Activated B cell treated with CpG ODN at 0.5 μM for 24 hours (primary cell): ENCODE measurements at regions not wholly inside any gene's neighbourhood (a gene's known extent, or its start where the extent isn't known, plus 50 kb on each side); places are given as distances from the start of the nearest gene placed in this dataset.
"Not testable (repeated sequence)": the region's sequence is repeated elsewhere in the genome, so short reads cannot be mapped to it uniquely, and the experiment has no call there.

Experiments
- ATAC-seq: fragments of 200-7000 bp; cut with Tn5 transposase; one replicate; pipeline ENCODE4 v1.10.0; 2021; ENCODE audit warnings: low read depth, mild to moderate bottlenecking, moderate library complexity
- CTCF ChIA-PET: fragments of 350-600 bp; sonication (Branson Sonifier 250); formaldehyde crosslinking; loops from one replicate; lab custom pipeline; 2021; ENCODE audit warnings: antibody characterized with exemption; lab: Charles Lee
- POLR2A ChIA-PET: fragments of 350-600 bp; sonication (Branson Sonifier 250); formaldehyde crosslinking; loops from one replicate; lab custom pipeline; 2021; ENCODE audit warnings: antibody characterized with exemption; lab: Charles Lee
- DNase-seq: peaks from one replicate; pipeline ENCODE4 v3.0.0; 2022
- H3K27ac Mint-ChIP-seq: one replicate; pipeline ENCODE4 v1.8.0; 2020; ENCODE audit warnings: mixed read lengths
- H3K27me3 Mint-ChIP-seq: one replicate; pipeline ENCODE4 v1.8.0; 2021; ENCODE audit warnings: mixed read lengths
- H3K36me3 Mint-ChIP-seq: one replicate; pipeline ENCODE4 v1.8.0; 2021; ENCODE audit warnings: low read depth, mixed read lengths
- H3K4me1 Mint-ChIP-seq: one replicate; pipeline ENCODE4 v1.8.0; 2021; ENCODE audit warnings: mixed read lengths
- H3K4me3 Mint-ChIP-seq: one replicate; pipeline ENCODE4 v1.8.0; 2020; ENCODE audit warnings: mild to moderate bottlenecking, mixed read lengths
- H3K9me3 Mint-ChIP-seq: one replicate; pipeline ENCODE4 v1.8.0; 2020; ENCODE audit warnings: mixed read lengths
- intact Hi-C: fragments of 100-400 bp; cut with micrococcal nuclease; formaldehyde crosslinking; loops from one replicate; pipeline ENCODE4 v1.15.1; 2024
- TF ChIP-seq, protein P1 (sequence below): fragments of 200-600 bp; IDR thresholded peaks from one replicate; pipeline ENCODE4 v1.8.0; 2022; ENCODE audit warnings: antibody characterized with exemption, mild to moderate bottlenecking

DNA sequence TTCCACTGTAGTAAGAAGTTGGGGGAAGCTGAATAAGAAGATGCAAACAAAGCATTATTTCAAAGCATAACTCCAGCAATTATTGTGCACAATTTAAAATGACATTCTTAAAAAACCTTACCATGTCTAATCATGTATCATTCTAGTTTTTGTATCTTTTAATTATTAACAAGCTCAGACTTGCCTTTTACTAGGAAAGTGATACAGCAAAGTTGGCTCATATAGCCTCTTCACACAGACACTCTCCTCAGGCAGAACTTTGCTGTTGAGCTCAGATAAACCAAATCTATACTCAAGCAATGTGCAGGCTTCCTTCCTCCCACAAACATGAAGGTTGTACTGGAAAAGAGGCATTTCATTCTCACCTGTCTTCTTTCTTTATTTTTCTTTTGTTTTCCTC lies 358.7 kb upstream of the EMCN start:
- intact Hi-C loops: no loop called here
- no peaks in the 10 kb centered on the region for H3K4me1 Mint-ChIP-seq
- H3K4me3 Mint-ChIP-seq: no peak overlapping the region
- DNase-seq: no peak
- ChIA-PET POLR2A (no interaction called here), CTCF (no interaction called here)
- no peak overlapping the region for H3K27ac Mint-ChIP-seq
- H3K27me3 Mint-ChIP-seq: peaks cover 6% of the 10 kb centered on the region
- TF ChIP-seq, protein P1, sequence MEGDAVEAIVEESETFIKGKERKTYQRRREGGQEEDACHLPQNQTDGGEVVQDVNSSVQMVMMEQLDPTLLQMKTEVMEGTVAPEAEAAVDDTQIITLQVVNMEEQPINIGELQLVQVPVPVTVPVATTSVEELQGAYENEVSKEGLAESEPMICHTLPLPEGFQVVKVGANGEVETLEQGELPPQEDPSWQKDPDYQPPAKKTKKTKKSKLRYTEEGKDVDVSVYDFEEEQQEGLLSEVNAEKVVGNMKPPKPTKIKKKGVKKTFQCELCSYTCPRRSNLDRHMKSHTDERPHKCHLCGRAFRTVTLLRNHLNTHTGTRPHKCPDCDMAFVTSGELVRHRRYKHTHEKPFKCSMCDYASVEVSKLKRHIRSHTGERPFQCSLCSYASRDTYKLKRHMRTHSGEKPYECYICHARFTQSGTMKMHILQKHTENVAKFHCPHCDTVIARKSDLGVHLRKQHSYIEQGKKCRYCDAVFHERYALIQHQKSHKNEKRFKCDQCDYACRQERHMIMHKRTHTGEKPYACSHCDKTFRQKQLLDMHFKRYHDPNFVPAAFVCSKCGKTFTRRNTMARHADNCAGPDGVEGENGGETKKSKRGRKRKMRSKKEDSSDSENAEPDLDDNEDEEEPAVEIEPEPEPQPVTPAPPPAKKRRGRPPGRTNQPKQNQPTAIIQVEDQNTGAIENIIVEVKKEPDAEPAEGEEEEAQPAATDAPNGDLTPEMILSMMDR: no peak
- no peaks in the 10 kb centered on the region for H3K9me3 Mint-ChIP-seq
- no peaks in the 10 kb centered on the region for H3K36me3 Mint-ChIP-seq
- ATAC-seq: no peak

DNA sequence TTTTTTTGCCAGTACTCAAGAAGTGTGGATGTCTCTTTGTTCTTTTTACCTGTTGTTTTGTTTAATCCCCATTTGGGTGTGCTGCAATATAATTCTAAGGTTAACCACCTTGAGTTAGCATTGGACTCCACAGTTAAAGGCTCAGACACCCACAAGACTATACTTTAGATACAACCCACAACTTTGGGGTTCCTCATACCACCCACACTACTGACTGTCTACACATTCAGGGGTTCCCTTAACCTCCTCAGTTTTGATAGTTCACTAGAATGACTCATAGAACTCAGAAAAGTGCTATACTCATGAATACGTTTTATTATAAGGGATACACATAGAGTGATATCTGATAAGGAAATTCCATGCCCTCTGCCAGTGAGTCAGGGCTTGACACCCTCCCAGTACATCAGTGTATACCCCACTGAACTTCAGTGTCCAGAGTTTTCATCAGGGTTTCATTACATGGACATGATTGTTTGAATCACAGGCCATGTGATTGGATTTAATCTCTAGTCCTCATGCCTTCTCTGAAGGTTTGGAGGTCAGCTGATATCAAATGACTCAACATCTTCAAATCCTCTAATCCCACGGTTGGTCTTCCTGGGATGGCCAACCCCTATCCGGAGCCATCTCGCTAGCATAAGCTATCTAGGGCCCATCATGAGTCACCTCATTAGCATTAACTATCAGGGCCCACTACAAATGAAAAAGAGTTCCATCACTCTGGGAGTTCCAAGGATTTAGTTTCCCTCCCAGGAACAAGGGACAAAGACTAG lies 357.7 kb upstream of the EMCN start:
- no peak for DNase-seq
- H3K36me3 Mint-ChIP-seq: no peaks in the 10 kb centered on the region
- H3K27ac Mint-ChIP-seq: no peak overlapping the region
- H3K4me1 Mint-ChIP-seq: no peaks in the 10 kb centered on the region
- POLR2A ChIA-PET: no interaction called here
- intact Hi-C loops: no loop called here
- no peak overlapping the region for H3K4me3 Mint-ChIP-seq
- H3K27me3 Mint-ChIP-seq: peaks cover 6% of the 10 kb centered on the region
- ATAC-seq: no peak
- no peaks in the 10 kb centered on the region for H3K9me3 Mint-ChIP-seq
- TF ChIP-seq, protein P1: no peak
- CTCF ChIA-PET: no interaction called here

DNA sequence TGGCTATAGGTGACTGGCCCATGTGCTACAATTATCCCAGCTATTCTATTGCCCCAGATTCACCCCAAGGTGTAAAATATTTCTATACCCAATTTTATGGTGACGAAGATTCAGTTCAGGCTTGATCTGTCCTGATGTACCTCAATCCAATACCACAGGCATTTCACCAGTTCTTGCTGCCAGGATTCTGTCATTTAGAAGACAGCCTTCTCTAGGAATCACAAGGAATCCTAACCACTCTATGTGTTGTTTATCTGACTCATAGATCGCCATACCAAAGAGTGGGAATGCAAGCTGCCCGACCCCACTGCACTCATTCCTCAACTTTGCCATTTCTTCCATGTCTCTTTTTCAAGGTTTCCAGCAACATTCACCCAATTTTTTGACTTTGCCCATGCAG lies 355.0 kb upstream of the EMCN start:
- Mint-ChIP-seq H3K9me3 (no peaks in the 10 kb centered on the region), H3K27ac (no peak overlapping the region), H3K4me3 (no peak overlapping the region), H3K27me3 (peaks cover 6% of the 10 kb centered on the region), H3K36me3 (no peaks in the 10 kb centered on the region), H3K4me1 (no peaks in the 10 kb centered on the region)
- intact Hi-C loops: no loop called here
- DNase-seq (no peak), ATAC-seq (no peak)
- CTCF ChIA-PET: no interaction called here
- TF ChIP-seq, protein P1: no peak
- POLR2A ChIA-PET: no interaction called here

DNA sequence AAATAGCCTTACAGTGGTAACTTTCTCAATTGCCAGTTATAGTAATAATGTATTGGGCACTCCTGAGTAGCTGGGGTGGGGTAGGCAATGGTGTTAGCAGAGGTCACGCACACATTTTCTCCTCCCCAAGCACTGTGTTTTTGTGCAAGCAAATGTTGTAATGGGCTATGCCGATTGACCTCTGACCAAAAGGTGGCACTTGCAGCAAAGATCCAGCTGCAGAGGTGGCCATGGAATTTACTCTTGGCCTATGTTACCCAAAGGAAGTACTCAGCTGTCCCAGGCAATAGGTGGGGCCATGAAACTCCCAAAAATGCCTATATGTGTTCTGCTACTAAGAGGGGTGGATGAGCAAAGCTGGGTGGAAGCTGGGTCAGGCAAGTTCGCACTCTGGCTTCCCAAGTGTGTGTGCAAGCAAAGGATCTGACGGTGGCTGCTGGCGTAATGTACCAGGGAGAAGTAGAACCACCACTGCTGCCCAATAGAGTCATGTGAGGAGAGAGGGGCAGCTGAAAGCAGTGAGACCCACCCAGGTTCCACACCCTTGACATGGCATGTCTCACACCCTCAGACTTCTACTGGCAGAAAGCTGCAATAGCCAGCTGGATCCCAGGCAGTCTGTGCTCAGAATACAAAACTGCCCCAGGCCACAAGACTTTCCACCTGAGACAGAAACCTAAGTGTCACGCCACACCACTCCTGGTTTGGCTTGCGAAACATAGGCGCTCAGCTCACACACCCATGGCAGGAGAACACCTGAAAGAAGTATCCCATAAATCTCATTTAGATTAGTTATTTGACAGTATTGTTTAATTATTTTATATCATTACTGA lies 353.3 kb upstream of the EMCN start:
- POLR2A ChIA-PET: no interaction called here
- ATAC-seq: no peak
- no peaks in the 10 kb centered on the region for H3K4me1 Mint-ChIP-seq

DNA sequence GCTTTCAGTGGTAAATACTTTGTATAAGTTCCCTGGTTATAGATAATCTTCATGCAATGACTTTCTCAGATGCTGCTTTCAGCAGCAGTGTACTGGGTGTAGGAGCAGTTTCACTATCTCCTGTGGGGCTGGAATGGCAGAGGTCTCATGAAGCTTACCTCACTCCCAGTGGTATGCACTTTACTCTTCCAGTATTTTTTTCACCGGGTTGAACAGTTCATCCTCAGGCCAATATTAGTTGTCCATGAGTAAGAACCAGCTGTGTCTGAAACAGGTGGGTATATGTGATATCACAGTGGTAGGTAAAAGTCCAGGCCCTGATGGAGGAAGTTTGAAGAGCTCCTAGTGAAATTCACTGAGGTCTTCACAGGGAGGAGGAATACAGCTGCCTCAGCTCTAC lies 351.5 kb upstream of the EMCN start:
- Mint-ChIP-seq H3K27me3 (peaks cover 6% of the 10 kb centered on the region), H3K36me3 (no peaks in the 10 kb centered on the region), H3K4me3 (no peak overlapping the region), H3K9me3 (peaks cover 6% of the 10 kb centered on the region), H3K27ac (no peak overlapping the region), H3K4me1 (peaks cover 9% of the 10 kb centered on the region)
- POLR2A ChIA-PET: no interaction called here
- CTCF ChIA-PET: no interaction called here
- DNase-seq (no peak), ATAC-seq (no peak)
- intact Hi-C loops: no loop called here
- TF ChIP-seq, protein P1: no peak

More for the DNA sequence above, 353.3 kb upstream of the EMCN start:
- no peaks in the 10 kb centered on the region for H3K36me3 Mint-ChIP-seq
- TF ChIP-seq, protein P1: no peak
- no peak for DNase-seq
- H3K9me3 Mint-ChIP-seq: peaks cover 4% of the 10 kb centered on the region
- peaks cover 6% of the 10 kb centered on the region for H3K27me3 Mint-ChIP-seq
- no peak overlapping the region for H3K4me3 Mint-ChIP-seq
- intact Hi-C loops: no loop called here
- CTCF ChIA-PET: no interaction called here
- no peak overlapping the region for H3K27ac Mint-ChIP-seq

DNA sequence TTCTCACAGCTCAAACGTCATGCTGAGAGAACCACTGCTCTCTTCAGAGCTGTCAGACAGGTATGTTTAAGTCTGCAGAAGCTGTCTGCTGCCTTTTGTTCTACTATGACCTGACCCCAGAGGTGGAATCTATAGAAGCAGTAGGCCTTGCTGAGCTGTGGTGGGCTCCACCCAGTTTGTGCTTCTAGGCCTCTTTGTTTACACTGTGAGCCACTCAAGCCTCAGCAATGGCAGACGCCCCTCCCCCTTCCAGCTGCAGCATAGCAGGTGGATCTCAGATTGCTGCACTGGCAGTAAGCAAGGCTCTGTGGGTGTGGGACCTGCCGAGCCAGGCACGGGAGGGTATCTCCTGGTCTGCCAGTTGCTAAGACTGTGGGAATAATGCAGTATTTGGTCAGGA lies 350.5 kb upstream of the EMCN start:
- POLR2A ChIA-PET, ATAC-seq, H3K9me3 Mint-ChIP-seq, CTCF ChIA-PET, H3K4me1 Mint-ChIP-seq, H3K4me3 Mint-ChIP-seq, DNase-seq, H3K27me3 Mint-ChIP-seq, H3K27ac Mint-ChIP-seq, intact Hi-C loops, H3K36me3 Mint-ChIP-seq: not testable (repeated sequence)
